VCaP (cell line): ENCODE measurements at regions not wholly inside any gene's neighbourhood (a gene's known extent, or its start where the extent isn't known, plus 50 kb on each side); places are given as distances from the start of the nearest gene placed in this dataset.

ENCODE experiments used
- H3K27ac ChIP-seq: fragments of 450-650 bp; 2 replicates; pipeline ENCODE4 v1.5.1; 2017
- CTCF ChIP-seq: fragments of 450-650 bp; conservative IDR thresholded peaks from 2 replicates; pipeline ENCODE4 v1.5.1; 2017; ENCODE audit warnings: mild to moderate bottlenecking, moderate library complexity

- TF ChIP-seq CTCF: no peak
- no peak overlapping the region for H3K27ac ChIP-seq
Observed at GRCh38 chr15:47246317-47246716, 471.0 kb upstream of the SEMA6D start.

GRCh38 chr15:47258521-47258920 is 458.8 kb upstream of the SEMA6D start:
- H3K27ac ChIP-seq: no peak overlapping the region
- TF ChIP-seq CTCF: no peak

GRCh38 chr15:47265686-47266085 is 451.6 kb upstream of the SEMA6D start:
- no peak for TF ChIP-seq CTCF
- no peak overlapping the region for H3K27ac ChIP-seq

GRCh38 chr15:47266566-47266965 is 450.7 kb upstream of the SEMA6D start:
- no peak for TF ChIP-seq CTCF
- no peak overlapping the region for H3K27ac ChIP-seq

- no peak for TF ChIP-seq CTCF
- H3K27ac ChIP-seq: no peak overlapping the region
Observed at GRCh38 chr15:47273864-47274263, 443.4 kb upstream of the SEMA6D start.

- no peak for TF ChIP-seq CTCF
- no peak overlapping the region for H3K27ac ChIP-seq
Observed at GRCh38 chr15:47283246-47283645, 434.1 kb upstream of the SEMA6D start.

GRCh38 chr15:47288794-47289193 is 428.5 kb upstream of the SEMA6D start:
- TF ChIP-seq CTCF: no peak
- no peak overlapping the region for H3K27ac ChIP-seq

GRCh38 chr15:47289656-47290055 is 427.6 kb upstream of the SEMA6D start:
- no peak for TF ChIP-seq CTCF
- no peak overlapping the region for H3K27ac ChIP-seq
